ENCODE measurements at regions not wholly inside any gene's neighbourhood (a gene's known extent, or its start where the extent isn't known, plus 50 kb on each side); places are given as distances from the start of the nearest gene placed in this dataset.

GRCh38 chr2:221077799-221078198 lies 494.3 kb downstream of the EPHA4 start:
- WGBS (ENCODE audit: insufficient coverage, low coverage, missing lambda C conversion rate) = 0% methylated on average over 3 of the region's 3 CpGs
- no peaks in the 10 kb centered on the region for H3K79me2 ChIP-seq (ENCODE audit: control insufficient read depth, insufficient read depth, low read length)
- H3K9me3 ChIP-seq (replicated peaks; ENCODE audit: control insufficient read depth, insufficient read depth, low read depth, low read length) = no peaks in the 10 kb centered on the region
- H3K36me3 ChIP-seq (ENCODE audit: control insufficient read depth, insufficient read depth, low read length) = no peaks in the 10 kb centered on the region
- CTCF ChIA-PET (ENCODE audit: low intra/inter-chr PET ratio) = no interaction called here
- H3K27me3 ChIP-seq (ENCODE audit: control insufficient read depth in 2 of 2, insufficient read depth in 2 of 2, low read length in 2 of 2) = no peaks in the 10 kb centered on the region
- no peak for ATAC-seq
- no peaks in the 10 kb centered on the region for H4K20me1 ChIP-seq (replicated peaks; ENCODE audit: control insufficient read depth, insufficient read depth, low read length)
- DNase-seq (ENCODE audit: extremely low read depth in 1 of 4, low spot score in 3 of 4) = no peak
- BruUV-seq (replicated peaks) = no TSS peak
- H3K9ac ChIP-seq (ENCODE audit: insufficient read depth in 1 of 2, low read depth in 2 of 2, low read length in 2 of 2) = no peak overlapping the region
- intact Hi-C loops (cut with micrococcal nuclease) (no loop called here), in situ Hi-C loops (cut with MboI) (no loop called here)
- POLR2A ChIA-PET = no interaction called here
- no peak for FAIRE-seq
- no peaks in the 10 kb centered on the region for H3K9me1 ChIP-seq (ENCODE audit: control insufficient read depth, insufficient read depth, low read length)
- H3K27ac ChIP-seq (ENCODE audit: extremely low read depth, low read depth, low read length) = no peak overlapping the region
- no peaks in the 10 kb centered on the region for H3K4me1 ChIP-seq (replicated peaks in 1 of 2; ENCODE audit: control insufficient read depth in 2 of 2, insufficient read depth in 2 of 2, low read length in 2 of 2)
- H3K4me2 ChIP-seq (ENCODE audit: insufficient read depth, low read length) = no peak overlapping the region
- no peak for TF ChIP-seq RBM17 (IDR thresholded peaks at IDR 0.05; ENCODE audit: borderline replicate concordance, low read depth, low read length)
- TF ChIP-seq NRF1 (conservative IDR thresholded peaks at IDR 0.05 in 1 of 2, IDR thresholded peaks at IDR 0.05 in 1 of 2) = no peak
- TF ChIP-seq HNRNPLL (IDR thresholded peaks at IDR 0.05; ENCODE audit: low read depth, low read length, poor library complexity, severe bottlenecking) = no peak
- no peak for TF ChIP-seq LARP7 (IDR thresholded peaks at IDR 0.05)
- no peak for TF ChIP-seq EP300 (IDR thresholded peaks at IDR 0.05; ENCODE audit: low read length)
- no peak for TF ChIP-seq PCBP2 (IDR thresholded peaks at IDR 0.05; ENCODE audit: low read depth, low read length, poor library complexity, severe bottlenecking)
- no peak for TF ChIP-seq ZNF224 (CRISPR knock-in tag; IDR thresholded peaks at IDR 0.05)
- TF ChIP-seq BRD9 (IDR thresholded peaks at IDR 0.05; ENCODE audit: low read depth, partially characterized antibody) = no peak
- TF ChIP-seq SMARCA5 (IDR thresholded peaks at IDR 0.05) = no peak
- TF ChIP-seq SNRNP70 (optimal IDR thresholded peaks at IDR 0.05; ENCODE audit: low read depth, low read length) = no peak
- H2AFZ ChIP-seq (ENCODE audit: low read depth, low read length) = no peak overlapping the region
- H3K4me3 ChIP-seq = no peak overlapping the region

All from K562 (cell line).